ENCODE measurements at regions not wholly inside any gene's neighbourhood (a gene's known extent, or its start where the extent isn't known, plus 50 kb on each side); places are given as distances from the start of the nearest gene placed in this dataset.

DNA sequence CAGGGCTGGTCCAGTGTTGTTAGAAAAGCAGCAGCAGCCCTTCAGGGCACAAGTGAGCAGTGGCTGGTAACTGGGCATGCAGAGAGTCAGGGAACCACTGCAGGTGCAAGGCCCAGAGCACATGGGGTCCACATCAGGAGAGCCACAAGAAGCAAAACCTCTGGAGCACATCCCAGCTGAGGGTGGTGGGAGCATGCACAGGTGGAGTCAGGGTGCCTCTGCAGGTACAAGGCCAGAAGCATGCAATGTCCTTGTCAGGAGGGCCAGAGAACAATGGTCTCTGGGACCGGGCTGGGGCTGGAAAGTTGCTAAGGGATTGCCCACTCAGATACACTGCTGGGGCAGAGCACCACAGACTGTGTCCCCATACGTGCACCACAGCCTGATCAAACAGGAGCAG, 226.1 kb upstream of the UBE2E2 start:
- ChIA-PET POLR2A (no interaction called here), CTCF (no interaction called here)
- H3K4me3 Mint-ChIP-seq (ENCODE audit: unreplicated experiment) = no peak overlapping the region
- Histone ChIP-seq H3K4me1 (peaks cover 13% of the 10 kb centered on the region), H3K9me3 (no peaks in the 10 kb centered on the region), H3K36me3 (ENCODE audit: control insufficient read depth, insufficient read depth, low read length) (no peaks in the 10 kb centered on the region), H3K27me3 (replicated peaks; ENCODE audit: control insufficient read depth, insufficient read depth, low read length) (no peaks in the 10 kb centered on the region), H3K4me3 (ENCODE audit: low read depth, low read length) (no peak overlapping the region)
- DNase-seq = no peak
- no peak overlapping the region for H3K27ac Mint-ChIP-seq (ENCODE audit: unreplicated experiment)
- no peaks in the 10 kb centered on the region for H3K36me3 Mint-ChIP-seq (ENCODE audit: insufficient read depth, unreplicated experiment)
- no peaks in the 10 kb centered on the region for H3K27me3 Mint-ChIP-seq (ENCODE audit: insufficient read depth, unreplicated experiment)
- intact Hi-C loops (cut with micrococcal nuclease; ENCODE audit: unreplicated experiment) = no loop called here
- no peaks in the 10 kb centered on the region for H3K9me3 Mint-ChIP-seq (ENCODE audit: unreplicated experiment)
- no peaks in the 10 kb centered on the region for H3K4me1 Mint-ChIP-seq (ENCODE audit: low read depth, unreplicated experiment)
- BruUV-seq (replicated peaks) = no TSS peak
- TF ChIP-seq CTCF (IDR thresholded peaks at IDR 0.05; ENCODE audit: insufficient read depth in 1 of 2, low read depth in 1 of 2, low read length in 1 of 2, severe bottlenecking in 1 of 2, unreplicated experiment in 1 of 2) = no peak

GRCh38 chr3:22977650-22978289, 225.4 kb upstream of the UBE2E2 start:
- H3K9me3 Mint-ChIP-seq (ENCODE audit: unreplicated experiment) = no peaks in the 10 kb centered on the region
- H3K9me3 ChIP-seq = no peaks in the 10 kb centered on the region
- no peak for TF ChIP-seq CTCF (IDR thresholded peaks at IDR 0.05; ENCODE audit: insufficient read depth in 1 of 2, low read depth in 1 of 2, low read length in 1 of 2, severe bottlenecking in 1 of 2, unreplicated experiment in 1 of 2)
- no peak overlapping the region for H3K27ac Mint-ChIP-seq (ENCODE audit: unreplicated experiment)
- no peaks in the 10 kb centered on the region for H3K36me3 ChIP-seq (ENCODE audit: control insufficient read depth, insufficient read depth, low read length)
- H3K4me1 Mint-ChIP-seq (ENCODE audit: low read depth, unreplicated experiment) = peaks cover under 1% of the 10 kb centered on the region
- intact Hi-C loops (cut with micrococcal nuclease; ENCODE audit: unreplicated experiment) = no loop called here
- H3K27me3 Mint-ChIP-seq (ENCODE audit: insufficient read depth, unreplicated experiment) = no peaks in the 10 kb centered on the region
- H3K4me3 Mint-ChIP-seq (ENCODE audit: unreplicated experiment) = no peak overlapping the region
- no peak overlapping the region for H3K4me3 ChIP-seq (ENCODE audit: low read depth, low read length)
- no peaks in the 10 kb centered on the region for H3K27me3 ChIP-seq (replicated peaks; ENCODE audit: control insufficient read depth, insufficient read depth, low read length)
- DNase-seq = no peak
- ChIA-PET CTCF (no interaction called here), POLR2A (no interaction called here)
- BruUV-seq (replicated peaks) = no TSS peak
- no peaks in the 10 kb centered on the region for H3K36me3 Mint-ChIP-seq (ENCODE audit: insufficient read depth, unreplicated experiment)
- H3K4me1 ChIP-seq = peaks cover 13% of the 10 kb centered on the region

DNA sequence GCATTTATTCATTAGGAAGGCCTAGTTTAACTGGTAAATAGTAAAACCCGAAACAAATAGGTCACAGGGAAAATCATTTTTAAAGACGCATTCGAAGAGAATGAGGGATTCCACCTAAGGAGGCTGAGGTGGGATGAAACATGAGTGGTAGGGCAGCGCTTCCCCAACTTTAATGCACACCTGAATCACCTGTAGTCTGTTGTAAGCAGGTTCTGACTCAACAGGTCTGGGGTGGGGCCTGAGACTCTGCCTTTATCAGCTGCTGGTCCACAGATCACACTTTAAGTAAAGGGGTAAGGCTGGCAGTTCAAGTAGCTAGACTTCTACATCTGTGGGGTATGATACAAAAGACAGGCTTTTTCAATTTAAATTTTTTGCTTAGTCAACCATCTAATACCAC, 223.5 kb upstream of the UBE2E2 start:
- Histone ChIP-seq H3K4me1 (peaks cover 13% of the 10 kb centered on the region), H3K36me3 (ENCODE audit: control insufficient read depth, insufficient read depth, low read length) (no peaks in the 10 kb centered on the region), H3K9me3 (no peaks in the 10 kb centered on the region), H3K4me3 (ENCODE audit: low read depth, low read length) (no peak overlapping the region), H3K27me3 (replicated peaks; ENCODE audit: control insufficient read depth, insufficient read depth, low read length) (no peaks in the 10 kb centered on the region)
- peaks cover 7% of the 10 kb centered on the region for H3K4me1 Mint-ChIP-seq (ENCODE audit: low read depth, unreplicated experiment)
- CTCF ChIA-PET = no interaction called here
- H3K4me3 Mint-ChIP-seq (ENCODE audit: unreplicated experiment) = no peak overlapping the region
- intact Hi-C loops (cut with micrococcal nuclease; ENCODE audit: unreplicated experiment) = no loop called here
- BruUV-seq (replicated peaks) = no TSS peak
- peaks cover 2% of the 10 kb centered on the region for H3K27me3 Mint-ChIP-seq (ENCODE audit: insufficient read depth, unreplicated experiment)
- no peaks in the 10 kb centered on the region for H3K36me3 Mint-ChIP-seq (ENCODE audit: insufficient read depth, unreplicated experiment)
- H3K27ac Mint-ChIP-seq (ENCODE audit: unreplicated experiment) = no peak overlapping the region
- no peak for TF ChIP-seq CTCF (IDR thresholded peaks at IDR 0.05; ENCODE audit: insufficient read depth in 1 of 2, low read depth in 1 of 2, low read length in 1 of 2, severe bottlenecking in 1 of 2, unreplicated experiment in 1 of 2)
- H3K9me3 Mint-ChIP-seq (ENCODE audit: unreplicated experiment) = peaks cover 4% of the 10 kb centered on the region
- POLR2A ChIA-PET = no interaction called here
- no peak for DNase-seq

Data from Caco-2 (cell line).